Mesendoderm (in vitro differentiated cells): ENCODE measurements at regions not wholly inside any gene's neighbourhood (a gene's known extent, or its start where the extent isn't known, plus 50 kb on each side); places are given as distances from the start of the nearest gene placed in this dataset.
"Not testable (repeated sequence)": the region's sequence is repeated elsewhere in the genome, so short reads cannot be mapped to it uniquely, and the experiment has no call there.

Experiments used
- DNase-seq: peaks from one replicate; pipeline ENCODE4 v3.0.0; 2013
- H2AK5ac ChIP-seq: 2 replicates; pipeline ENCODE4 v1.6.1; 2013; ENCODE audit warnings: low read length, inconsistent platforms
- H2BK120ac ChIP-seq: 2 replicates; pipeline ENCODE4 v1.6.1; 2013; ENCODE audit warnings: low read depth, mild to moderate bottlenecking, low read length, moderate library complexity, mixed read lengths
- H2BK15ac ChIP-seq: replicated peaks from 2 replicates; pipeline ENCODE4 v1.6.1; 2013; ENCODE audit warnings: low read depth, mild to moderate bottlenecking, moderate library complexity
- H2BK5ac ChIP-seq: 2 replicates; pipeline ENCODE4 v1.6.1; 2013; ENCODE audit warnings: low read length, inconsistent platforms
- H3K18ac ChIP-seq: 2 replicates; pipeline ENCODE4 v1.6.1; 2013; ENCODE audit warnings: mild to moderate bottlenecking, low read length, mixed read lengths
- H3K23ac ChIP-seq: one replicate; pipeline ENCODE4 v1.6.1; 2013; ENCODE audit warnings: low read length
- H3K27ac ChIP-seq: 2 replicates; pipeline ENCODE4 v1.5.1; 2013; ENCODE audit warnings: low read depth, mild to moderate bottlenecking, inconsistent platforms, low read length, moderate library complexity
- H3K27me3 ChIP-seq: 2 replicates; pipeline ENCODE4 v1.6.1; 2013; ENCODE audit warnings: low read length, control low read depth, mild to moderate bottlenecking, inconsistent platforms; ENCODE audit not compliant: insufficient read depth, poor library complexity
- H3K36me3 ChIP-seq: 2 replicates; pipeline ENCODE4 v1.6.1; 2013; ENCODE audit warnings: low read length, inconsistent platforms; ENCODE audit not compliant: control insufficient read depth, insufficient read depth
- H3K4ac ChIP-seq: one replicate; pipeline ENCODE4 v1.6.1; 2013; ENCODE audit warnings: low read depth, mild to moderate bottlenecking, low read length, moderate library complexity
- H3K4me1 ChIP-seq: 2 replicates; pipeline ENCODE4 v1.6.1; 2013; ENCODE audit warnings: low read depth, low read length, inconsistent platforms; ENCODE audit not compliant: control insufficient read depth
- H3K4me2 ChIP-seq: 2 replicates; pipeline ENCODE4 v1.6.1; 2013; ENCODE audit warnings: low read length
- H3K4me3 ChIP-seq: 2 replicates; pipeline ENCODE4 v1.5.1; 2013; ENCODE audit warnings: mild to moderate bottlenecking, low read length
- H3K56ac ChIP-seq: one replicate; pipeline ENCODE4 v1.6.1; 2013; ENCODE audit warnings: low read length
- H3K79me1 ChIP-seq: 2 replicates; pipeline ENCODE4 v1.6.1; 2013; ENCODE audit warnings: low read length, inconsistent platforms
- H3K79me2 ChIP-seq: 2 replicates; pipeline ENCODE4 v1.6.1; 2013; ENCODE audit warnings: mild to moderate bottlenecking, low read length; ENCODE audit not compliant: control insufficient read depth, insufficient read depth
- H3K9ac ChIP-seq: 2 replicates; pipeline ENCODE4 v1.6.1; 2013; ENCODE audit warnings: low read length, inconsistent platforms
- H4K5ac ChIP-seq: one replicate; pipeline ENCODE4 v1.6.1; 2013; ENCODE audit warnings: low read length
- H4K8ac ChIP-seq: one replicate; pipeline ENCODE4 v1.6.1; 2013; ENCODE audit warnings: low read depth, mild to moderate bottlenecking, control low read depth, low read length, moderate library complexity
- WGBS: extraction: QIAGEN DNeasy Blood & Tissue Kit; methylation state at CpG from one replicate; pipeline ENCODE4 v1.1.7; 2013; ENCODE audit warnings: low lambda C conversion rate, missing lambda C conversion rate; ENCODE audit not compliant: insufficient coverage; ENCODE audit errors: extremely low coverage; 5-methylcytosine and 5-hydroxymethylcytosine counted together

GRCh38 chr2:110314472-110314871, 102.1 kb upstream of the MTLN start:
- H3K18ac ChIP-seq, H2AK5ac ChIP-seq, H3K27me3 ChIP-seq, H3K56ac ChIP-seq, H4K8ac ChIP-seq, H3K9ac ChIP-seq, H2BK120ac ChIP-seq, H3K4ac ChIP-seq, H2BK15ac ChIP-seq, H3K36me3 ChIP-seq, H3K79me2 ChIP-seq, DNase-seq, H4K5ac ChIP-seq, H3K4me3 ChIP-seq, H3K4me2 ChIP-seq, H3K4me1 ChIP-seq, H2BK5ac ChIP-seq, H3K79me1 ChIP-seq, H3K23ac ChIP-seq: not testable (repeated sequence)
- H3K27ac ChIP-seq: peak overlapping the region; percentile 70
- no CpG with 5 or more reads among the region's 10 CpGs for WGBS

GRCh38 chr2:110313032-110313431, 100.7 kb upstream of the MTLN start:
- H3K4me3 ChIP-seq, H3K56ac ChIP-seq, H3K27me3 ChIP-seq, H4K5ac ChIP-seq, H4K8ac ChIP-seq, H3K23ac ChIP-seq, H2BK120ac ChIP-seq, H3K4me1 ChIP-seq, H3K4ac ChIP-seq, H3K4me2 ChIP-seq, H3K36me3 ChIP-seq, H3K18ac ChIP-seq, H2BK5ac ChIP-seq, H3K27ac ChIP-seq, H3K79me1 ChIP-seq, DNase-seq, H2BK15ac ChIP-seq, H3K9ac ChIP-seq, H2AK5ac ChIP-seq, H3K79me2 ChIP-seq: not testable (repeated sequence)

- no CpG with 5 or more reads among the region's 10 CpGs for WGBS
- not testable (repeated sequence) for H3K23ac ChIP-seq, H3K36me3 ChIP-seq, H3K9ac ChIP-seq, H3K56ac ChIP-seq, H3K4me2 ChIP-seq, H2BK15ac ChIP-seq, H3K79me1 ChIP-seq, H4K8ac ChIP-seq, H4K5ac ChIP-seq, H3K27ac ChIP-seq, H2AK5ac ChIP-seq, H3K27me3 ChIP-seq, H3K4me3 ChIP-seq, H3K4me1 ChIP-seq, H3K79me2 ChIP-seq, H2BK120ac ChIP-seq, H3K4ac ChIP-seq, H2BK5ac ChIP-seq, H3K18ac ChIP-seq, DNase-seq
Observed at GRCh38 chr2:110311713-110312444, 99.5 kb upstream of the MTLN start.

- H3K18ac ChIP-seq, H2BK120ac ChIP-seq, H3K27ac ChIP-seq, H3K4me3 ChIP-seq, H2BK5ac ChIP-seq, H2BK15ac ChIP-seq, H3K56ac ChIP-seq, H3K4me1 ChIP-seq, H3K4me2 ChIP-seq, H3K36me3 ChIP-seq, H3K79me1 ChIP-seq, DNase-seq, H3K79me2 ChIP-seq, H3K9ac ChIP-seq, H4K5ac ChIP-seq, H3K27me3 ChIP-seq, H2AK5ac ChIP-seq, H3K23ac ChIP-seq, H3K4ac ChIP-seq, H4K8ac ChIP-seq: not testable (repeated sequence)
Observed at GRCh38 chr2:110310988-110311475, 98.7 kb upstream of the MTLN start.

GRCh38 chr2:110308728-110309127, 96.4 kb upstream of the MTLN start:
- DNase-seq, H3K18ac ChIP-seq, H3K36me3 ChIP-seq, H2BK5ac ChIP-seq, H2BK15ac ChIP-seq, H2AK5ac ChIP-seq, H3K4ac ChIP-seq, H3K79me1 ChIP-seq, H4K8ac ChIP-seq, H3K4me1 ChIP-seq, H3K4me3 ChIP-seq, H3K56ac ChIP-seq, H3K27me3 ChIP-seq, H3K23ac ChIP-seq, H3K79me2 ChIP-seq, H3K27ac ChIP-seq, H3K9ac ChIP-seq, H3K4me2 ChIP-seq, H2BK120ac ChIP-seq, H4K5ac ChIP-seq: not testable (repeated sequence)
- WGBS: no CpG with 5 or more reads among the region's 3 CpGs

GRCh38 chr2:110292807-110293206, 80.5 kb upstream of the MTLN start:
- not testable (repeated sequence) for H2BK5ac ChIP-seq, H3K27ac ChIP-seq, H2AK5ac ChIP-seq, H3K4me3 ChIP-seq, H3K4me2 ChIP-seq, H3K79me1 ChIP-seq, H3K18ac ChIP-seq, H4K8ac ChIP-seq, H3K4me1 ChIP-seq, H3K79me2 ChIP-seq, H2BK120ac ChIP-seq, H2BK15ac ChIP-seq, H3K23ac ChIP-seq, H3K56ac ChIP-seq, H3K36me3 ChIP-seq, DNase-seq, H3K4ac ChIP-seq, H3K9ac ChIP-seq, H3K27me3 ChIP-seq, H4K5ac ChIP-seq
- WGBS: no CpG with 5 or more reads among the region's 4 CpGs
